Activated CD8-positive, alpha-beta T cell treated with anti-CD3 and anti-CD28 coated beads for 36 hours (primary cell): ENCODE measurements at regions not wholly inside any gene's neighbourhood (a gene's known extent, or its start where the extent isn't known, plus 50 kb on each side); places are given as distances from the start of the nearest gene placed in this dataset.

Source experiments
- ATAC-seq: fragments of 200-7000 bp; cut with Tn5 transposase; one replicate; pipeline ENCODE4 v1.10.0; 2021; ENCODE audit warnings: mild to moderate bottlenecking, moderate library complexity
- CTCF ChIA-PET: fragments of 350-600 bp; sonication (Branson Sonifier 250); formaldehyde crosslinking; loops from one replicate; lab custom pipeline; 2021; ENCODE audit warnings: antibody characterized with exemption; lab: Charles Lee
- POLR2A ChIA-PET: fragments of 350-600 bp; sonication (Branson Sonifier 250); formaldehyde crosslinking; loops from one replicate; lab custom pipeline; 2021; ENCODE audit warnings: antibody characterized with exemption; lab: Charles Lee
- DNase-seq: peaks from one replicate; pipeline ENCODE4 v3.0.0-alpha.2; 2020
- H3K27ac Mint-ChIP-seq: one replicate; pipeline ENCODE4 v1.8.0; 2021; ENCODE audit warnings: mild to moderate bottlenecking, mixed read lengths
- H3K27me3 Mint-ChIP-seq: one replicate; pipeline ENCODE4 v1.8.0; 2021; ENCODE audit warnings: mixed read lengths
- H3K36me3 Mint-ChIP-seq: one replicate; pipeline ENCODE4 v1.8.0; 2021; ENCODE audit warnings: low read depth, mixed read lengths
- H3K4me1 Mint-ChIP-seq: one replicate; pipeline ENCODE4 v1.8.0; 2021; ENCODE audit warnings: low read depth, mixed read lengths
- H3K4me3 Mint-ChIP-seq: one replicate; pipeline ENCODE4 v1.8.0; 2021; ENCODE audit warnings: mild to moderate bottlenecking, moderate library complexity, mixed read lengths
- H3K9me3 Mint-ChIP-seq: one replicate; pipeline ENCODE4 v1.8.0; 2021; ENCODE audit warnings: mixed read lengths
- CTCF ChIP-seq: fragments of 200-600 bp; IDR thresholded peaks from one replicate; pipeline ENCODE4 v1.8.0; 2022; ENCODE audit warnings: antibody characterized with exemption, mild to moderate bottlenecking
- intact Hi-C: fragments of 100-400 bp; cut with micrococcal nuclease; formaldehyde crosslinking; loops from one replicate; pipeline ENCODE4 v1.10.0; 2022

GRCh38 chr17:69947027-69947759, 127.8 kb upstream of the KCNJ16 start:
- ATAC-seq (no peak), DNase-seq (no peak)
- POLR2A ChIA-PET = no interaction called here
- no peaks in the 10 kb centered on the region for H3K36me3 Mint-ChIP-seq
- no peak overlapping the region for H3K4me3 Mint-ChIP-seq
- CTCF ChIA-PET = no interaction called here
- intact Hi-C loops = no loop called here
- TF ChIP-seq CTCF = no peak
- no peaks in the 10 kb centered on the region for H3K9me3 Mint-ChIP-seq
- no peaks in the 10 kb centered on the region for H3K27me3 Mint-ChIP-seq
- no peaks in the 10 kb centered on the region for H3K4me1 Mint-ChIP-seq
- no peak overlapping the region for H3K27ac Mint-ChIP-seq

GRCh38 chr17:69948406-69948805, 126.6 kb upstream of the KCNJ16 start:
- Mint-ChIP-seq H3K27me3 (peaks cover under 1% of the 10 kb centered on the region), H3K9me3 (no peaks in the 10 kb centered on the region), H3K36me3 (no peaks in the 10 kb centered on the region), H3K4me1 (no peaks in the 10 kb centered on the region), H3K27ac (no peak overlapping the region), H3K4me3 (no peak overlapping the region)
- ChIA-PET CTCF (no interaction called here), POLR2A (no interaction called here)
- no peak for DNase-seq
- TF ChIP-seq CTCF = no peak
- no peak for ATAC-seq
- intact Hi-C loops = no loop called here

GRCh38 chr17:69949496-69949895, 125.5 kb upstream of the KCNJ16 start:
- no peaks in the 10 kb centered on the region for H3K36me3 Mint-ChIP-seq
- no peak for TF ChIP-seq CTCF
- CTCF ChIA-PET = no interaction called here
- POLR2A ChIA-PET = no interaction called here
- H3K27ac Mint-ChIP-seq = no peak overlapping the region
- peaks cover 2% of the 10 kb centered on the region for H3K27me3 Mint-ChIP-seq
- DNase-seq = no peak
- H3K4me3 Mint-ChIP-seq = no peak overlapping the region
- intact Hi-C loops = no loop called here
- no peak for ATAC-seq
- H3K4me1 Mint-ChIP-seq = no peaks in the 10 kb centered on the region
- H3K9me3 Mint-ChIP-seq = no peaks in the 10 kb centered on the region

- ChIA-PET CTCF (no interaction called here), POLR2A (no interaction called here)
- Mint-ChIP-seq H3K4me3 (no peak overlapping the region), H3K27me3 (peaks cover 2% of the 10 kb centered on the region), H3K4me1 (no peaks in the 10 kb centered on the region), H3K9me3 (no peaks in the 10 kb centered on the region), H3K36me3 (no peaks in the 10 kb centered on the region), H3K27ac (no peak overlapping the region)
- ATAC-seq = no peak
- intact Hi-C loops = no loop called here
- no peak for TF ChIP-seq CTCF
- no peak for DNase-seq
These were observed 124.9 kb upstream of the KCNJ16 start for GRCh38 chr17:69949973-69950695.

GRCh38 chr17:69950701-69951418, 124.2 kb upstream of the KCNJ16 start:
- no peak for TF ChIP-seq CTCF
- Mint-ChIP-seq H3K27me3 (peaks cover 2% of the 10 kb centered on the region), H3K36me3 (no peaks in the 10 kb centered on the region), H3K9me3 (no peaks in the 10 kb centered on the region), H3K4me3 (no peak overlapping the region), H3K27ac (no peak overlapping the region), H3K4me1 (no peaks in the 10 kb centered on the region)
- ChIA-PET POLR2A (no interaction called here), CTCF (no interaction called here)
- intact Hi-C loops = no loop called here
- DNase-seq (no peak), ATAC-seq (no peak)
